ENCODE measurements at regions not wholly inside any gene's neighbourhood (a gene's known extent, or its start where the extent isn't known, plus 50 kb on each side); places are given as distances from the start of the nearest gene placed in this dataset.

DNA sequence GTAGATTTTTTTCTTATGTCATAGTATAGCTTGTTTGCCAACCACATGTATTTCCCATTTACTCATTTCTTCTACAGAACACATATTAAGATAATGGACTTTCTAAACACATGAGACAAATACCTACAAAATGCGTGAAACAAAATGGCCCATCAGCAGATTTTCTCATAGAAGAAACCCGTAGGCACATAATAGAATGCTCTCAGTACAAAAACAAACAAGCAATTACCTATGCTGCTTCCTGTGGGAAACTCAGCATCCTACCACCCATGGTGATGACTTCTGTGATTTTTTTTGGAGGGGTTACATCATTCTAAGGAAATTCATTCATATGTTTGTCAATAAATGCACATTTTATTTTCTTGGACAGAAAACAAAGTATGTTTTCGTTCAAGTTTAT lies 343.6 kb downstream of the SPRY1 start:
- CTCF ChIA-PET: no interaction called here

DNA sequence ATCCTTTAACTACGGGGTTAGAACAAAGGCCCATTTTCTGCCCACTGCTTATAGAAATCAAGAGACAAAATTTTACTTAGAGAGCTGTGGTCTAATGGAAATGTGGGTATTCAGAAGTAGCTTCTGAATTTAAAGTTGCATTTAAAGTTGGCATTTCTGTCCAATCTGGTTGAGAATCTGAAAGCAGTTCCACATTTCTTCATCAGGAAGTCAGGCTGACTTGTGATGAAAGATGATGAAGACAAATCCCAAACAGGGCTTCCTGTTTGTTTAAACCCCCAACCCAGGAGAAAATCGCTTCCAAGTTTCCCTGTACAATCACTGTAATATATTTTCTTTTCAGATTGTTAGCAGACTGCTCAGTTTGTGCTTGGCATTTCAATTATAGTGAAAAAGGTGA lies 345.3 kb downstream of the SPRY1 start:
- TF ChIP-seq, protein P1, sequence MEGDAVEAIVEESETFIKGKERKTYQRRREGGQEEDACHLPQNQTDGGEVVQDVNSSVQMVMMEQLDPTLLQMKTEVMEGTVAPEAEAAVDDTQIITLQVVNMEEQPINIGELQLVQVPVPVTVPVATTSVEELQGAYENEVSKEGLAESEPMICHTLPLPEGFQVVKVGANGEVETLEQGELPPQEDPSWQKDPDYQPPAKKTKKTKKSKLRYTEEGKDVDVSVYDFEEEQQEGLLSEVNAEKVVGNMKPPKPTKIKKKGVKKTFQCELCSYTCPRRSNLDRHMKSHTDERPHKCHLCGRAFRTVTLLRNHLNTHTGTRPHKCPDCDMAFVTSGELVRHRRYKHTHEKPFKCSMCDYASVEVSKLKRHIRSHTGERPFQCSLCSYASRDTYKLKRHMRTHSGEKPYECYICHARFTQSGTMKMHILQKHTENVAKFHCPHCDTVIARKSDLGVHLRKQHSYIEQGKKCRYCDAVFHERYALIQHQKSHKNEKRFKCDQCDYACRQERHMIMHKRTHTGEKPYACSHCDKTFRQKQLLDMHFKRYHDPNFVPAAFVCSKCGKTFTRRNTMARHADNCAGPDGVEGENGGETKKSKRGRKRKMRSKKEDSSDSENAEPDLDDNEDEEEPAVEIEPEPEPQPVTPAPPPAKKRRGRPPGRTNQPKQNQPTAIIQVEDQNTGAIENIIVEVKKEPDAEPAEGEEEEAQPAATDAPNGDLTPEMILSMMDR (IDR thresholded peaks at IDR 0.05; ENCODE audit: insufficient read depth, low read depth, low read length): no peak
- Histone ChIP-seq H3K27me3 (ENCODE audit: control insufficient read depth, insufficient read depth, low read length) (no peaks in the 10 kb centered on the region), H3K4me3 (ENCODE audit: low read depth, low read length) (no peak overlapping the region), H3K36me3 (ENCODE audit: control insufficient read depth, insufficient read depth, low read length) (no peaks in the 10 kb centered on the region)
- CTCF ChIA-PET: no interaction called here
- POLR2A ChIA-PET: no interaction called here
- DNase-seq (ENCODE audit: low read depth): no peak

More for the DNA sequence above, 343.6 kb downstream of the SPRY1 start:
- no peak for DNase-seq (ENCODE audit: low read depth)
- POLR2A ChIA-PET: no interaction called here
- Histone ChIP-seq H3K27me3 (ENCODE audit: control insufficient read depth, insufficient read depth, low read length) (no peaks in the 10 kb centered on the region), H3K36me3 (ENCODE audit: control insufficient read depth, insufficient read depth, low read length) (no peaks in the 10 kb centered on the region), H3K4me3 (ENCODE audit: low read depth, low read length) (no peak overlapping the region)
- TF ChIP-seq, protein P1 (IDR thresholded peaks at IDR 0.05; ENCODE audit: insufficient read depth, low read depth, low read length): no peak

DNA sequence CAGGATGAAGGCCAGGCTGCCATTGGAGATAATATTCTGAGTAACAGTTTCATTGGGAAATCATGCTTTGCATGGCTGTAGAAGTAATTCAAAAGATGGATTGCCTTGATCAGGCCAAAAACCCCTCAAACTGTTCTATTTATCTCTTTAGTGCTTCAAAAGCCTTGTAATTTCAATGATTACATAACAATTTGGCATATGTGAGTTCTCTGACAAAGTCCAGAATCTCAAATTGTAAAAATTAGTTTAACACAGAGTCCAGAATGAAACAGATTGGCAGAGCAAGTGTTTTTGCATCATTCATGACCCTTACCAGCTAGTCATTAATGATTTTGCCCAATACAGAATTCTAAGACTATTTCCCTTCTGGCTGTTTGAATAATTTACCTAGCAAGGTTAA lies 347.3 kb downstream of the SPRY1 start:
- TF ChIP-seq, protein P1 (IDR thresholded peaks at IDR 0.05; ENCODE audit: insufficient read depth, low read depth, low read length): no peak
- Histone ChIP-seq H3K36me3 (ENCODE audit: control insufficient read depth, insufficient read depth, low read length) (no peaks in the 10 kb centered on the region), H3K27me3 (ENCODE audit: control insufficient read depth, insufficient read depth, low read length) (no peaks in the 10 kb centered on the region), H3K4me3 (ENCODE audit: low read depth, low read length) (no peak overlapping the region)
- ChIA-PET CTCF (no interaction called here), POLR2A (no interaction called here)
- no peak for DNase-seq (ENCODE audit: low read depth)

- Histone ChIP-seq H3K36me3 (ENCODE audit: control insufficient read depth, insufficient read depth, low read length) (no peaks in the 10 kb centered on the region), H3K27me3 (ENCODE audit: control insufficient read depth, insufficient read depth, low read length) (no peaks in the 10 kb centered on the region), H3K4me3 (ENCODE audit: low read depth, low read length) (no peak overlapping the region)
- ChIA-PET CTCF (no interaction called here), POLR2A (no interaction called here)
- DNase-seq (ENCODE audit: low read depth): no peak
- TF ChIP-seq, protein P1 (IDR thresholded peaks at IDR 0.05; ENCODE audit: insufficient read depth, low read depth, low read length): no peak
Observed at GRCh38 chr4:123744664-123745290, 348.2 kb downstream of the SPRY1 start.

DNA sequence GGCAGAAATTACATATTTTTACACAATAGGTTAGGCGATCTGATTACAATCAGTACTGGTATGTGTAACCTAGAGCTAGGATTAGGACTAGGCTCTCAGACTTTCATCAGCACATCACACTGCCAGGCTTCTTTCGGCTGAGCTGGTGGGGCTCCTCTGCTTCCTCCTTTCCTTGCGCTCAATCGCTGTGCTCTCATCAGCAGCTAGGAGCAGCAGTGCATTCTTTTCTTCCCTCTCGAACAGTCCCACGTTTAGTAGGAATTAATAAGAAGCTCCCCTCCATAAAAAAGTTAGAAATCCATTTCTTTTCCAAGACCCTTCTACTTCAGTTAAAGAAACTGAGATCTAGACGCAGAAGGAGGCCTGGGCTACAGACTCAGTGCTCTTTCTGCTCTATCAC lies 350.4 kb downstream of the SPRY1 start:
- no peak overlapping the region for H3K4me3 ChIP-seq (ENCODE audit: low read depth, low read length)
- TF ChIP-seq, protein P1 (IDR thresholded peaks at IDR 0.05; ENCODE audit: insufficient read depth, low read depth, low read length): no peak
- H3K27me3 ChIP-seq (ENCODE audit: control insufficient read depth, insufficient read depth, low read length): no peaks in the 10 kb centered on the region
- H3K36me3 ChIP-seq (ENCODE audit: control insufficient read depth, insufficient read depth, low read length): no peaks in the 10 kb centered on the region
- ChIA-PET CTCF (no interaction called here), POLR2A (interaction anchor here (0.6 kb wide), 1 partner anchor 113 kb away, joined by 8 read pairs; no protein-coding TSS in a partner anchor)
- no peak for DNase-seq (ENCODE audit: low read depth)
